ENCODE measurements at regions not wholly inside any gene's neighbourhood (a gene's known extent, or its start where the extent isn't known, plus 50 kb on each side); places are given as distances from the start of the nearest gene placed in this dataset.
"Not testable (repeated sequence)": the region's sequence is repeated elsewhere in the genome, so short reads cannot be mapped to it uniquely, and the experiment has no call there.

GRCh38 chr14:35988972-35989690, 163.0 kb downstream of the BRMS1L start:
- no peak for DNase-seq (ENCODE audit: low read depth in 2 of 2)

GRCh38 chr14:35988550-35988949, 162.4 kb downstream of the BRMS1L start:
- DNase-seq (ENCODE audit: low read depth in 2 of 2) = no peak

GRCh38 chr14:35987731-35988130, 161.6 kb downstream of the BRMS1L start:
- DNase-seq (ENCODE audit: low read depth in 2 of 2) = no peak

GRCh38 chr14:35986219-35986573, 160.1 kb downstream of the BRMS1L start:
- DNase-seq (ENCODE audit: low read depth in 2 of 2) = no peak

- DNase-seq (ENCODE audit: low read depth in 2 of 2) = no peak
These were observed 159.5 kb downstream of the BRMS1L start for GRCh38 chr14:35985474-35986218.

- no peak for DNase-seq (ENCODE audit: low read depth in 2 of 2)
These were observed 153.4 kb downstream of the BRMS1L start for GRCh38 chr14:35979531-35979930.

- DNase-seq (ENCODE audit: low read depth in 2 of 2) = no peak
These were observed 152.4 kb downstream of the BRMS1L start for GRCh38 chr14:35978561-35978960.

- no peak for DNase-seq (ENCODE audit: low read depth in 2 of 2)
These were observed 149.7 kb downstream of the BRMS1L start for GRCh38 chr14:35975814-35976213.

- no peak for DNase-seq (ENCODE audit: low read depth in 2 of 2)
These were observed 147.6 kb downstream of the BRMS1L start for GRCh38 chr14:35973770-35974169.

GRCh38 chr14:35971965-35972630, 146.0 kb downstream of the BRMS1L start:
- DNase-seq (ENCODE audit: low read depth in 2 of 2) = no peak

- DNase-seq (ENCODE audit: low read depth in 2 of 2) = no peak
These were observed 143.2 kb downstream of the BRMS1L start for GRCh38 chr14:35969310-35969709.

- DNase-seq (ENCODE audit: low read depth in 2 of 2) = no peak
These were observed 139.3 kb downstream of the BRMS1L start for GRCh38 chr14:35965400-35965799.

GRCh38 chr14:35964697-35965286, 138.7 kb downstream of the BRMS1L start:
- no peak for DNase-seq (ENCODE audit: low read depth in 2 of 2)

GRCh38 chr14:35963209-35963608, 137.1 kb downstream of the BRMS1L start:
- DNase-seq (ENCODE audit: low read depth in 2 of 2) = no peak

GRCh38 chr14:35961697-35962274, 135.6 kb downstream of the BRMS1L start:
- no peak for DNase-seq (ENCODE audit: low read depth in 2 of 2)

GRCh38 chr14:35959835-35960234, 133.7 kb downstream of the BRMS1L start:
- no peak for DNase-seq (ENCODE audit: low read depth in 2 of 2)

- DNase-seq (ENCODE audit: low read depth in 2 of 2) = no peak
These were observed 132.4 kb downstream of the BRMS1L start for GRCh38 chr14:35958499-35958898.

GRCh38 chr14:35956376-35957085, 130.4 kb downstream of the BRMS1L start:
- DNase-seq (ENCODE audit: low read depth in 2 of 2) = no peak

GRCh38 chr14:35952584-35952983, 126.4 kb downstream of the BRMS1L start:
- DNase-seq (ENCODE audit: low read depth in 2 of 2) = no peak

- DNase-seq (ENCODE audit: low read depth in 2 of 2) = no peak
These were observed 123.9 kb downstream of the BRMS1L start for GRCh38 chr14:35949920-35950513.

GRCh38 chr14:35947983-35948382, 121.8 kb downstream of the BRMS1L start:
- not testable (repeated sequence) for DNase-seq (ENCODE audit: low read depth in 2 of 2)
